HUES64 (cell line): ENCODE measurements at regions not wholly inside any gene's neighbourhood (a gene's known extent, or its start where the extent isn't known, plus 50 kb on each side); places are given as distances from the start of the nearest gene placed in this dataset.
"Not testable (repeated sequence)": the region's sequence is repeated elsewhere in the genome, so short reads cannot be mapped to it uniquely, and the experiment has no call there.

ENCODE experiments used
- H3K27ac ChIP-seq: 2 replicates; pipeline ENCODE4 v1.7.0; 2013; ENCODE audit warnings: low read depth, low read length, inconsistent platforms
- H3K27me3 ChIP-seq: 2 replicates; pipeline ENCODE4 v1.6.1; 2013; ENCODE audit warnings: mild to moderate bottlenecking, low read length; ENCODE audit not compliant: insufficient read depth
- H3K36me3 ChIP-seq: 2 replicates; pipeline ENCODE4 v1.6.1; 2013; ENCODE audit warnings: mild to moderate bottlenecking, low read length; ENCODE audit not compliant: insufficient read depth
- H3K4me1 ChIP-seq: 2 replicates; pipeline ENCODE4 v1.6.1; 2013; ENCODE audit warnings: mild to moderate bottlenecking, low read length, moderate library complexity; ENCODE audit not compliant: insufficient read depth
- H3K4me3 ChIP-seq: 2 replicates; pipeline ENCODE4 v1.5.1; 2013; ENCODE audit warnings: mild to moderate bottlenecking, low read length, moderate library complexity
- H3K9ac ChIP-seq: 2 replicates; pipeline ENCODE4 v1.6.1; 2013; ENCODE audit warnings: mild to moderate bottlenecking, low read depth, low read length
- H3K9me3 ChIP-seq: 2 replicates; pipeline ENCODE4 v1.6.1; 2013; ENCODE audit warnings: low read depth, low read length; ENCODE audit not compliant: insufficient read depth
- WGBS: fragments of 150-250, 120-280 bp; methylation state at CpG from one replicate; pipeline ENCODE4 v1.1.7; 2013; ENCODE audit warnings: missing lambda C conversion rate; 5-methylcytosine and 5-hydroxymethylcytosine counted together

DNA sequence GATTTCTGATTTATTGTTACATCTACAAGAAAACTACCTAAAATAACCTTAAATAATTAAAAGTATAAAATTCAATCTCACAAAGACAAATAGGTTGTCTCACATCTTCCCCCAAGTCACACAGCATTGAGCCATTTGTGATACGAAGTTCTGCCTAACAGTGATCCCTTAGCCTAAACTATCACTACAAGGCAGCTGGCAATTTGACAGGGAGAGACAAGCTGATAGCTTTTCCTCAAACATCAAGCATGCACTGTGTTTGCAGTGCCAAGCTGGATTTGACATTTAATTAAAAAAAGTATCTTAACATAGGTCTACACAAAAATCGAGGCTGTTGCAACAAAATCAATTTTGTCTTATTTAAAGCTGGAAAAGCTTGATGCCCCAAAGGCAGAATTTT, 464.7 kb upstream of the TRAM1L1 start:
- 97% methylated on average over 2 of the region's 2 CpGs for WGBS
- H3K36me3 ChIP-seq, result no peaks in the 10 kb centered on the region
- H3K27ac ChIP-seq, result no peak overlapping the region
- 0 out of 2 replicates have a peak, but pooled peaks cover 3% of the 10 kb centered on the region for H3K9me3 ChIP-seq
- H3K9ac ChIP-seq, result no peak overlapping the region
- H3K4me1 ChIP-seq, result no peaks in the 10 kb centered on the region
- H3K4me3 ChIP-seq, result no peak overlapping the region
- H3K27me3 ChIP-seq, result no peaks in the 10 kb centered on the region

DNA sequence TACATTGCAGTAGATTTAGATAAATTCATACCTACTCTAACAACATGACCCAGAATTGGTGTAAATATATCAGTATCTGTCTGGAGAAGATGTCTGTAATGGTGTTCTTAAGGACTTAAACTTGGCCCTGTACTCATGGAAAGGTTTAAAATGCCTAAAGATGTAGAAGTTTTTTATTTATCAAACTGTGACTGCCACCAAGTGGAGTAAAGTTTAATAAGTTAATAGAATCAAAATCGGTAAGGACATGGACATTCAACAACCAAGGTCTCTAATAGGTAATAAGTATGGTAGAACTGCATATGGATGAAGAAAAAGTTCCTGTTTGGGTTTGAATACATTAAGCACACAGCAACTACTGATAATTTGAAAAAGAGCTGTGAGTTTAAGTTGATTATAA, 474.0 kb upstream of the NDST3 start:
- Histone ChIP-seq H3K9me3 (no peaks in the 10 kb centered on the region), H3K27me3 (no peaks in the 10 kb centered on the region), H3K36me3 (no peaks in the 10 kb centered on the region), H3K9ac (no peak overlapping the region), H3K4me3 (no peak overlapping the region), H3K4me1 (no peaks in the 10 kb centered on the region), H3K27ac (no peak overlapping the region)
- WGBS, result 94% methylated on average over 1 of the region's 1 CpG

- Histone ChIP-seq H3K27ac (no peak overlapping the region), H3K4me3 (no peak overlapping the region), H3K27me3 (no peaks in the 10 kb centered on the region), H3K9me3 (no peaks in the 10 kb centered on the region), H3K9ac (no peak overlapping the region), H3K36me3 (no peaks in the 10 kb centered on the region), H3K4me1 (no peaks in the 10 kb centered on the region)
- WGBS, result 96% methylated on average over 1 of the region's 2 CpGs
Observed at GRCh38 chr4:117574085-117574484, 460.2 kb upstream of the NDST3 start.

DNA sequence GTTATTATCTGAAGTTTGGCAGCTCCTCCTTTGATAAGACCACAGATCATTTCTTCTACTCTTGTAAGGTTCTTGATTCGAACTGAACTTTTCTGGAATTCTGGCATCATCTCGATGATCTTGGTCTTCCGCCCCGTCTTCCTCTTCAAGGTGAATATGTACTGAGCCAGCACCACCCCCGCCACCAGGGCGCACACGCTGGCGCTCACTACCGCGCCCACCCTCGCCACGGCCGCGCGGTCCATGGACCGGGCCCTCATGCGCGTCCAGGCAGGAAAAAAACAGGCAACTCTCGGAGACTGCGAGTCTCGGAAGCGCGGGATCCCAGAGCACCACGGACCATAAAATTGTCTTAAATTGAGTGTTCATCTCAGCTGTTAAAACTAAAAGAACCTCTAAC, 458.4 kb upstream of the NDST3 start:
- H3K9me3 ChIP-seq, result no peaks in the 10 kb centered on the region
- H3K4me1 ChIP-seq, result no peaks in the 10 kb centered on the region
- no peaks in the 10 kb centered on the region for H3K36me3 ChIP-seq
- H3K27ac ChIP-seq, result no peak overlapping the region
- 95% methylated on average over 24 of the region's 24 CpGs for WGBS
- no peaks in the 10 kb centered on the region for H3K27me3 ChIP-seq
- H3K9ac ChIP-seq, result no peak overlapping the region
- no peak overlapping the region for H3K4me3 ChIP-seq

DNA sequence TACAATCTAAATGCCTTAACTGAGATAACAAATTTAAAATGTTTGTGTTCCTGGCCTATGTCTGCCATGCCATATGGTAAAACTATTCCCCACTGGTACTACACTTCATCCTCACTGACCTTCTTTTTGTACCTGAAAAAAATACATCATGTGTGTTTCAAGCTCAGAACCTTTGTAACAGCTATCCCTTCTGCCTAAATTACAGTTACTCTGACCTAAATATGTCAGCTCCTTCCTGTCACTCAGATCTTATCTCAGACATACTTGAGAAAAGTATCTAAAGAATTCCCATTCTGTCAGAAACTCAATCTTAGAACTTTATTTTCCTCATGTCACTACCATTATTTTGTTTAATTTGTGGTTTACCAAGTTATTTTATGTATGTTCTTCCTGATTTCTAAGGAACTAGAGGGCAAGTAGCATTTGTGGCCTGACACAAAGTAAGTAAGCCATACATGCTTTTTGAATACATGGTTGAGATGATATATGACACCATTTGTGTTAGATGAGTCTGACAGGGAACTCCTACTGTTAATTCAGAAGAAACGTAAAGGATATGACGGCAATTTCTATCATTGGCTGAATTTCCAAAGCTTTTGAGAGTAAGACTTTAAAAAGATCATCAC, 456.5 kb upstream of the NDST3 start:
- no peak overlapping the region for H3K27ac ChIP-seq
- no peaks in the 10 kb centered on the region for H3K27me3 ChIP-seq
- no peaks in the 10 kb centered on the region for H3K9me3 ChIP-seq
- no peaks in the 10 kb centered on the region for H3K36me3 ChIP-seq
- no peak overlapping the region for H3K4me3 ChIP-seq
- no peak overlapping the region for H3K9ac ChIP-seq
- H3K4me1 ChIP-seq, result no peaks in the 10 kb centered on the region
- 50% methylated on average over 2 of the region's 2 CpGs for WGBS

GRCh38 chr4:117588771-117589170, 445.5 kb upstream of the NDST3 start:
- no peaks in the 10 kb centered on the region for H3K27me3 ChIP-seq
- 79% methylated on average over 3 of the region's 4 CpGs for WGBS
- no peak overlapping the region for H3K4me3 ChIP-seq
- no peaks in the 10 kb centered on the region for H3K36me3 ChIP-seq
- H3K27ac ChIP-seq, result no peak overlapping the region
- H3K9me3 ChIP-seq, result no peaks in the 10 kb centered on the region
- no peak overlapping the region for H3K9ac ChIP-seq
- H3K4me1 ChIP-seq, result no peaks in the 10 kb centered on the region

GRCh38 chr4:117596917-117597480, 437.3 kb upstream of the NDST3 start:
- no peaks in the 10 kb centered on the region for H3K9me3 ChIP-seq
- no peaks in the 10 kb centered on the region for H3K27me3 ChIP-seq
- H3K4me3 ChIP-seq, result no peak overlapping the region
- no peaks in the 10 kb centered on the region for H3K36me3 ChIP-seq
- H3K27ac ChIP-seq, result no peak overlapping the region
- H3K9ac ChIP-seq, result no peak overlapping the region
- WGBS, result 80% methylated on average over 7 of the region's 7 CpGs
- H3K4me1 ChIP-seq, result peaks cover 18% of the 10 kb centered on the region

- WGBS, result 73% methylated on average over 2 of the region's 2 CpGs
- not testable (repeated sequence) for H3K9me3 ChIP-seq, H3K4me3 ChIP-seq, H3K27ac ChIP-seq, H3K9ac ChIP-seq, H3K36me3 ChIP-seq, H3K27me3 ChIP-seq
- peaks cover 18% of the 10 kb centered on the region for H3K4me1 ChIP-seq
Observed at GRCh38 chr4:117599393-117599792, 434.9 kb upstream of the NDST3 start.

DNA sequence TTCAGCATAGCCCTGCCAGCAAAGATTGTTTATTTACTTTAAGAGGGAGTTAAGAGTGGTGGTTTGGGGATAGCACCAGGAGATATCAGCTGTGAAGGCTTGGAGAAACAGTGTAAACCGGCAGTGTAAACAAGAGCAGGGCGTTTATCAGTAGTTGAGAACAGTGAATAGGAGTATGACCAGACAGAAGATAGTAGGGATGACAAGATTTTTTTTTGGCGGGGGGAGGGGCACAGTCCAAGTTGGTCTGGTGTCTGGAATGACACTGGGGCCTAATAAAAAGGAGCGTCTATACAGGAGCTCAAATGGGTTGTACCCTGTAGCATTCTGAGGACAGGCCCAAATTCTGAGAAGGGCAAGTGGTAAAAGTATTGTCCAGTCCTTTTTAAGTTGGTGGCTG, 433.4 kb upstream of the NDST3 start:
- H3K27me3 ChIP-seq, H3K27ac ChIP-seq, H3K9me3 ChIP-seq, H3K4me3 ChIP-seq, H3K36me3 ChIP-seq, H3K9ac ChIP-seq: not testable (repeated sequence)
- H3K4me1 ChIP-seq, result peaks cover 18% of the 10 kb centered on the region
- WGBS, result 74% methylated on average over 4 of the region's 4 CpGs

GRCh38 chr4:117610706-117611308, 423.5 kb upstream of the NDST3 start:
- no peaks in the 10 kb centered on the region for H3K27me3 ChIP-seq
- H3K9ac ChIP-seq, result no peak overlapping the region
- no peaks in the 10 kb centered on the region for H3K36me3 ChIP-seq
- no peaks in the 10 kb centered on the region for H3K9me3 ChIP-seq
- H3K4me3 ChIP-seq, result no peak overlapping the region
- WGBS, result 93% methylated on average over 1 of the region's 1 CpG
- H3K4me1 ChIP-seq, result no peaks in the 10 kb centered on the region
- H3K27ac ChIP-seq, result no peak overlapping the region

- Histone ChIP-seq H3K27ac (no peak overlapping the region), H3K4me1 (no peaks in the 10 kb centered on the region), H3K9ac (no peak overlapping the region), H3K27me3 (no peaks in the 10 kb centered on the region), H3K36me3 (no peaks in the 10 kb centered on the region), H3K9me3 (no peaks in the 10 kb centered on the region; the same call in 1 of the 2 replicates), H3K4me3 (no peak overlapping the region)
- WGBS, result 93% methylated on average over 4 of the region's 4 CpGs
Observed at GRCh38 chr4:117621673-117622072, 412.6 kb upstream of the NDST3 start.
